Colonic mucosa (tissue), 4 donors: ENCODE measurements at regions not wholly inside any gene's neighbourhood (a gene's known extent, or its start where the extent isn't known, plus 50 kb on each side); places are given as distances from the start of the nearest gene placed in this dataset.

Experiments used
- DNase-seq: peaks from one replicate; pipeline ENCODE4 v3.0.0-alpha.2; 2020
- H3K27ac ChIP-seq: fragments of 200-600 bp; one replicate; pipeline ENCODE4 v1.8.0; 2021
- H3K27me3 ChIP-seq: fragments of 200-600 bp; one replicate; pipeline ENCODE4 v1.8.0; 2021
- H3K36me3 ChIP-seq: fragments of 200-600 bp; one replicate; pipeline ENCODE4 v1.8.0; 2021
- H3K4me1 ChIP-seq: fragments of 200-600 bp; one replicate; pipeline ENCODE4 v1.8.0; 2021; ENCODE audit warnings: mild to moderate bottlenecking
- H3K4me3 ChIP-seq: fragments of 200-600 bp; one replicate; pipeline ENCODE4 v1.8.0; 2021
- H3K9ac ChIP-seq, 2 donors: one replicate each; pipeline ENCODE4 v1.7.0; 2013; ENCODE audit warnings: control low read depth in 2 of 2, low read depth in 2 of 2, low read length in 2 of 2
- H3K9me3 ChIP-seq: fragments of 200-600 bp; one replicate; pipeline ENCODE4 v1.8.0; 2021
- intact Hi-C: fragments of 100-400 bp; cut with DNase I; formaldehyde crosslinking; loops from one replicate; pipeline ENCODE4 v1.14.1; 2022
- TF ChIP-seq, protein P1 (sequence below): fragments of 200-600 bp; IDR thresholded peaks from one replicate; pipeline ENCODE4 v1.8.0; 2022; ENCODE audit warnings: antibody characterized with exemption, mild to moderate bottlenecking
- donor health status: healthy.
- donor health status: DM: no; HTN: no; CAD: no.
- donor health status: DM: no; HTN: no; CAD: no.

DNA sequence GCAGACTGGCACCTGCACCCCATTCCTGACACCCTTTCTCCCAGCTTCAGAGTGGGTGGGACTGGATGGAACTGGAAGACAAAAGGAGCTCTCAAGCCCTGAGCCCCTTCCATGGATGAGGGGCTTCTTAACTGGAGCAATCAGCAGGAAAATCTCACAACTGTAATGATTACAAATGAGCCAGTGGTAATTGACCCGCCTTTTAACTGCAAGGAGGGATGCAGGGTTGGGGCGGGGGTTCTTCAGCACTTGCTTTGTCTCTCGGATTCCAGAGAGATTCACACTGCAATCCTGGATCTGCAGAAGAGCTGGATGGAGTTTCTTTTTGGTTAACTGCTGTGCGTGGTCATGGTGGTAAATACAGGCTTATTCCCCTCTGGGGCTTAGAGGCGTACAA is 160.1 kb upstream of the SHB start:
- Histone ChIP-seq H3K9ac (no peak overlapping the region), H3K36me3 (no peaks in the 10 kb centered on the region), H3K4me3 (no peak overlapping the region), H3K27ac (no peak overlapping the region), H3K9me3 (no peaks in the 10 kb centered on the region), H3K4me1 (no peaks in the 10 kb centered on the region), H3K27me3 (no peaks in the 10 kb centered on the region)
- DNase-seq, result no peak
- TF ChIP-seq, protein P1, sequence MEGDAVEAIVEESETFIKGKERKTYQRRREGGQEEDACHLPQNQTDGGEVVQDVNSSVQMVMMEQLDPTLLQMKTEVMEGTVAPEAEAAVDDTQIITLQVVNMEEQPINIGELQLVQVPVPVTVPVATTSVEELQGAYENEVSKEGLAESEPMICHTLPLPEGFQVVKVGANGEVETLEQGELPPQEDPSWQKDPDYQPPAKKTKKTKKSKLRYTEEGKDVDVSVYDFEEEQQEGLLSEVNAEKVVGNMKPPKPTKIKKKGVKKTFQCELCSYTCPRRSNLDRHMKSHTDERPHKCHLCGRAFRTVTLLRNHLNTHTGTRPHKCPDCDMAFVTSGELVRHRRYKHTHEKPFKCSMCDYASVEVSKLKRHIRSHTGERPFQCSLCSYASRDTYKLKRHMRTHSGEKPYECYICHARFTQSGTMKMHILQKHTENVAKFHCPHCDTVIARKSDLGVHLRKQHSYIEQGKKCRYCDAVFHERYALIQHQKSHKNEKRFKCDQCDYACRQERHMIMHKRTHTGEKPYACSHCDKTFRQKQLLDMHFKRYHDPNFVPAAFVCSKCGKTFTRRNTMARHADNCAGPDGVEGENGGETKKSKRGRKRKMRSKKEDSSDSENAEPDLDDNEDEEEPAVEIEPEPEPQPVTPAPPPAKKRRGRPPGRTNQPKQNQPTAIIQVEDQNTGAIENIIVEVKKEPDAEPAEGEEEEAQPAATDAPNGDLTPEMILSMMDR, result no peak
- intact Hi-C loops, result no loop called here

DNA sequence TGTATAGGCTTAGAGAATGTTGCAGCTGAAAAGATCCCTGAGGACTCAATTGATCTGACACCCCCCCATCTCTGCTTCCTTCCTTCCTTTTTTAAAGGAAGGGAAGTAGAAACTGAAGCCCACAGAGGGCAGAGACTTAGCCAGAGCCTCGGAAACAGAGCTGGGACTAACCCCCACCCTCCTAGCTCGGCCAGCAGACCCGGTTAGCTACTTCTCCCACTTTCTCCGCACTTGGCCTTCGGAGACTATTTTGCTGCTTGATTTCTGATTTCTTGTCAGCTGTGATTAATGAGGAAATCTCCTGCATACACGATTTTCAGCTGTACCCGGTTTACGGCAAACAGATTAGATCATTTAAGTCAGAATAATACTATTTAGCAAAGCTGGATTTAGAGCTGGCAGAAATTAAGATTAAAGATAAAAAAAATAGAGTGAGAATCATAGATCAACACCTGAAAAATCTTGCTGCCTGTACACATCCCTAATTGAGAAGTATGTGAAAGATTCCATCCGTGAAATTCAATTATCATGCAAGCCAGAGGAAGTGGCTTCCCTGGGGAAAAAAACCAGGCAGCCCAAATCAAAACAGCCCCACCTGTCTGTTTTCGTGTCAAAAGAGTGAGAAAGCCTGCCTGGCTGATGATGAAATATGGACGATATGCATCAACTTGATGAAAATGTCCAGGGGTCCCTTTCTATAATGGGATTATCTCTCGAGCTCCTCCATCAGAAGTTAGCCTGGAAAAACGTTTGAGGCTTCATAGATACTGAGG is 159.5 kb upstream of the SHB start:
- Histone ChIP-seq H3K27ac (no peak overlapping the region), H3K9me3 (no peaks in the 10 kb centered on the region), H3K4me1 (no peaks in the 10 kb centered on the region), H3K9ac (no peak overlapping the region), H3K36me3 (no peaks in the 10 kb centered on the region), H3K4me3 (no peak overlapping the region), H3K27me3 (no peaks in the 10 kb centered on the region)
- TF ChIP-seq, protein P1, result no peak
- intact Hi-C loops, result no loop called here
- no peak for DNase-seq

DNA sequence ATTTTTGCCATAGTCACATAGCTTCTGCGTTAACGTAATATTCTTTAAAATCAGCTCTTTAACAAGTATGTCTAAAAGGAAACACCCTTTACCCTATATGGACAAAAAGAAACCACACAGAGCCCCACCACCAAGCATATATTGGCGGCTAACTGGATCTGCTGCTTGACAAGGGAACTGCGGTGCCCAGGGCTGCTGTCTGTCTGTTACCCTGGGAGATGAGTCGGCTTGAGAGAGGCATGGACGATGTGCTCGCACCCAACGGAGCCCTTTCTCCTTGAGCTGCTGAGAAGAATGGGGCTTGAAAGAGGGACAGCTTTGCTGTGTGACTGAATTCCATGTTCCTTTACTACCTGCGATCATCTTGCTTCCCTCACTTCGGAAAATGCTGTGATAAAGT is 158.6 kb upstream of the SHB start:
- TF ChIP-seq, protein P1, result no peak
- no peaks in the 10 kb centered on the region for H3K27me3 ChIP-seq
- no peak overlapping the region for H3K9ac ChIP-seq
- no peaks in the 10 kb centered on the region for H3K4me1 ChIP-seq
- H3K36me3 ChIP-seq, result no peaks in the 10 kb centered on the region
- H3K9me3 ChIP-seq, result no peaks in the 10 kb centered on the region
- intact Hi-C loops, result no loop called here
- no peak overlapping the region for H3K27ac ChIP-seq
- DNase-seq, result no peak
- H3K4me3 ChIP-seq, result no peak overlapping the region

DNA sequence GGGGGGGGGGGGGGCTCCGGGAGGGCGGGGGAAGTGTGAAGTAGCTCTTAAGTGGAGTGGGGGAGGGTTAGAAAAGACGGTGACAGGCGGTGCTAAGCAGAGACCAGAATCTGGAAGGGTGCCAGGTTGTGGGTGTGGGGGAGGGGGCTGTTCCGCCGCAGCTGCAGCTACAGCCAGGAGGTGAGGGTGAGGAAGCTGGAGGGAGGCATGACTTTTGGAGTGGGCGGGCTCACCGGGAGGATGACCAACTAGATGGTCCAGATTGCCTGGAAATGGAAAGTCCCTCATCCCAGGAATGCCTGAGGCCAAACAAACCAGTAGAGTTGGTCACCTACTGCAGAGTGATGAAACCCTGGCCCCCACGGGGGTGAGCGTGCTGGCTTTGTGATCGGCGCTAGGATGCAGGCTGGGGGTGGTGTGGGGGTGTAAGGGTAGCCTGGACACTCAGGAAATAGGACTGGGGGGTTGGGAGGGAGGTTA is 158.1 kb upstream of the SHB start:
- H3K9me3 ChIP-seq, result no peaks in the 10 kb centered on the region
- intact Hi-C loops, result no loop called here
- no peak overlapping the region for H3K4me3 ChIP-seq
- TF ChIP-seq, protein P1, result no peak
- no peaks in the 10 kb centered on the region for H3K4me1 ChIP-seq
- no peak overlapping the region for H3K9ac ChIP-seq
- no peak overlapping the region for H3K27ac ChIP-seq
- DNase-seq, result peak; percentile 20
- H3K36me3 ChIP-seq, result no peaks in the 10 kb centered on the region
- no peaks in the 10 kb centered on the region for H3K27me3 ChIP-seq

DNA sequence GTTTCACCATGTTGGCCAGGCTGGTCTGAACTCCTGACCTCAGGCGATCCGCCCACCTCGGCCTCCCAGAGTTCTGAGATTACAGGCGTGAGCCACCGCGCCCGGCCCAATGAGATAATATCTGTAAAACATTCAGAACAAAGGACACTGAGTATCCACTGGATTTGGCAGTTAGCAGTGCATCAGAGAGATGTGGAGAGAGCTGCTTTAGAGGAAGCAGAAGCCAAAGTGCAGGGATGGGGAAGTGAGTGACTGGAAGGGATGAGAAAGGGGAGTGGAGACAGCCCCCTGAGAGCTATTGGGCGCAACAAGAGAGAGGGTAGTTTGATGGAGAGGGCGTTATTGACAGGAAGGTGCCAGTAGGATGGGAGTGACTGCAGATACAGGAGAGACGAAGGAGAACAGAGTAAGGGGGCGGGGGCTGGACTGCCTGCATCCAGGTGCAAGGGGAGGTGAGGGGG is 157.5 kb upstream of the SHB start:
- Histone ChIP-seq H3K9me3 (no peaks in the 10 kb centered on the region), H3K4me1 (no peaks in the 10 kb centered on the region), H3K27me3 (no peaks in the 10 kb centered on the region), H3K9ac (no peak overlapping the region), H3K36me3 (no peaks in the 10 kb centered on the region), H3K27ac (no peak overlapping the region), H3K4me3 (no peak overlapping the region)
- DNase-seq, result no peak
- TF ChIP-seq, protein P1, result no peak
- intact Hi-C loops, result no loop called here
